Stimulated activated naive B cell treated with anti-CD40 and anti-IgM and Interleukin-4, amounts not matched to agents 10 μg/mL and 1 μg/mL and 100 μg/mL, for 72 hours (primary cell): ENCODE measurements at regions not wholly inside any gene's neighbourhood (a gene's known extent, or its start where the extent isn't known, plus 50 kb on each side); places are given as distances from the start of the nearest gene placed in this dataset.

Experiments
- ATAC-seq, 2 donors: fragments of 150-1000 bp; cut with Tn5 transposase; replicated peaks; 2 replicates each; pipeline ENCODE4 v1.10.0; 2021; ENCODE audit warnings: moderate library complexity in 1 of 2
- DNase-seq: peaks from one replicate; pipeline ENCODE4 v3.0.0; 2021
- H3K27ac Mint-ChIP-seq: one replicate; pipeline ENCODE4 v1.8.0; 2022; ENCODE audit warnings: mild to moderate bottlenecking, mixed read lengths
- H3K27me3 Mint-ChIP-seq, 2 donors: one replicate each; pipeline ENCODE4 v1.8.0; 2022; ENCODE audit warnings: mixed read lengths in 2 of 2
- H3K36me3 Mint-ChIP-seq, 2 donors: one replicate each; pipeline ENCODE4 v1.8.0; 2022; ENCODE audit warnings: mixed read lengths in 2 of 2, mild to moderate bottlenecking in 1 of 2
- H3K4me1 Mint-ChIP-seq, 2 donors: one replicate each; pipeline ENCODE4 v1.8.0; 2022; ENCODE audit warnings: mixed read lengths in 2 of 2, mild to moderate bottlenecking in 1 of 2
- H3K4me3 Mint-ChIP-seq, 2 donors: one replicate each; pipeline ENCODE4 v1.8.0; 2022; ENCODE audit warnings: mild to moderate bottlenecking in 2 of 2, mixed read lengths in 2 of 2, moderate library complexity in 1 of 2
- H3K9me3 Mint-ChIP-seq, 2 donors: one replicate each; pipeline ENCODE4 v1.8.0; 2022; ENCODE audit warnings: mixed read lengths in 2 of 2, mild to moderate bottlenecking in 1 of 2

DNA sequence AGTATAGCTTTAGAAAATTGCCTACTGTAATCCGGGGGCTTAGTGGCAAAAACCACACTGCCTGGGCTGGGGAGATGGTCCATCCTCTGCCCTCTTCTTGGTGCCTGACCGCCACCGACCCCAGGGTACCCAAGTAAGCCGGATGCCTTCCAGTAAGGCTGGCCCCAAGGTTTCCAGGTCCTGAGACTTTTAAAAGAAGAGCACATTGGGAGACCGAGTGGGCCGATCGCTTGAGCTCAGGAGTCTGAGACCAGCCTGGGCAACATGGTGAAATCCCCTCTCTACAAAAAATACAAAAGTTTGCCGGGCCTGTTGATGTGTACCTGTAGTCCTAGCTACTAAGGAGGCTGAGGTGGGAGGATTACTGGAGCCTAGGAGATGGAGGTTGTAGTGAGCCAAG lies 406.7 kb upstream of the IRX4 start:
- Mint-ChIP-seq H3K27ac (no peak overlapping the region), H3K36me3 (no peaks in the 10 kb centered on the region), H3K9me3 (peaks cover 0 to 2% of the 10 kb centered on the region in 2 donors), H3K4me1 (no peaks in the 10 kb centered on the region), H3K4me3 (no peak overlapping the region), H3K27me3 (no peaks in the 10 kb centered on the region)
- no peak for DNase-seq
- no peak for ATAC-seq

DNA sequence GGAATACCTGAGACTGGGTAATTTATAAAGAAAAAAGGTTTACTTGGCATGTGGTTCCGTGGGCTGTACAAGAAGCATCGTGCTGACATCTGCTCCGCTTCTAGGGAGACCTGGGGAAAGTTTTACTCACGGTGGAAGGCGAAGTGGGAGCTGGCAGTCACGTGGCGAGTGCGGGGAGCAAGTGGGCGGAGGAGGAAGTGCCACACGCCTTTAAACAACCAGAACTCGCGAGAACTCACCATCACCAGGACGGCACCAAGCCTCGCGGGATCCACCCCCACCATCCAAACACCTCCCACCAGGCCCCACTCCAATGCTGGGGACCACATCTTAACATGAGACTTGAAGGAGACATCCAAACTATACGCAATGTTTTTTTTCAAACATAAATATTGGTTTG lies 406.2 kb upstream of the IRX4 start:
- ATAC-seq = no peak
- no peaks in the 10 kb centered on the region for H3K36me3 Mint-ChIP-seq
- no peak for DNase-seq
- no peaks in the 10 kb centered on the region for H3K27me3 Mint-ChIP-seq
- H3K27ac Mint-ChIP-seq = no peak overlapping the region
- H3K4me1 Mint-ChIP-seq = no peaks in the 10 kb centered on the region
- H3K9me3 Mint-ChIP-seq = peaks cover 0 to 2% of the 10 kb centered on the region in 2 donors
- H3K4me3 Mint-ChIP-seq = no peak overlapping the region

DNA sequence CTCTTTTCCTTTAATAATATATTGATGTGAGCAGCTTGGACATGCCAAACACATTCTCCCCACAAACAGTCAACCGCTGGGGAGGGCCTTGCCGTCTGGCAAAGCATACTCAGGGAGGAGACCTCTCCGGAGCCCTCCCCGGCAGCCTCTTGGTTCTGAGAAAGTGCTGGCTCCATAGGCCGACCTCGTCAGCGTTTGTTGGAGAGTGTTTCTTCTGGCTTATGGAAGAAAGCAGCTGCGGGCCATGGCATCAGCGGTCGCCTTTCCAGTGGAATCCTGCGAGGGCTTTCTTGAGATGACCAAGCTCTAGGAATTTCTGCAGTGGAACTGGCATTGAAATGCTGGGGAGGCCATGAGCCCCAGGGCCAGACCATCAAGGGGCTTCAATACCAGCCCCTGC lies 405.7 kb upstream of the IRX4 start:
- H3K4me1 Mint-ChIP-seq = no peaks in the 10 kb centered on the region
- no peak overlapping the region for H3K4me3 Mint-ChIP-seq
- H3K9me3 Mint-ChIP-seq = peaks cover 0 to 2% of the 10 kb centered on the region in 2 donors
- H3K36me3 Mint-ChIP-seq = no peaks in the 10 kb centered on the region
- DNase-seq (no peak), ATAC-seq (no peak)
- H3K27ac Mint-ChIP-seq = no peak overlapping the region
- H3K27me3 Mint-ChIP-seq = no peaks in the 10 kb centered on the region

DNA sequence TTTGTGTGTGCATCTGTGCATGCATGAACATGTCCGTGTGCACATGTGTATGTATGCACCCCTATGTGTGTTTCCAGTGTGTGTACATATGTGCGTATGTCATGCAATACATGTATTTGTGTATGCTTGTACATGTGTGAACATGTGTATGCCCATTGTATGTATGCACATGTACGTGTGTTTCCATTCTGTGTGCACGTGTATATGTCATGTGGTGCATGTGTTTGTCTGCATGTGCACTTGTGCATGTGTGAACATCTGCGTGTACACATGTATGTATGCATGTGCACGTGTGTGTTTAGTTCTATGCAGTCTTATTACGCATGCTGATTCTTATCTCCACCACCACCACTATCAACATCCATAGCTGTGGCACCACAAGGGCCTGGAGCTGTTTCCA lies 403.5 kb upstream of the IRX4 start:
- Mint-ChIP-seq H3K9me3 (peaks cover 0 to 2% of the 10 kb centered on the region in 2 donors), H3K4me1 (no peaks in the 10 kb centered on the region), H3K36me3 (no peaks in the 10 kb centered on the region), H3K27ac (no peak overlapping the region), H3K4me3 (no peak overlapping the region), H3K27me3 (no peaks in the 10 kb centered on the region)
- no peak for ATAC-seq
- DNase-seq = no peak

DNA sequence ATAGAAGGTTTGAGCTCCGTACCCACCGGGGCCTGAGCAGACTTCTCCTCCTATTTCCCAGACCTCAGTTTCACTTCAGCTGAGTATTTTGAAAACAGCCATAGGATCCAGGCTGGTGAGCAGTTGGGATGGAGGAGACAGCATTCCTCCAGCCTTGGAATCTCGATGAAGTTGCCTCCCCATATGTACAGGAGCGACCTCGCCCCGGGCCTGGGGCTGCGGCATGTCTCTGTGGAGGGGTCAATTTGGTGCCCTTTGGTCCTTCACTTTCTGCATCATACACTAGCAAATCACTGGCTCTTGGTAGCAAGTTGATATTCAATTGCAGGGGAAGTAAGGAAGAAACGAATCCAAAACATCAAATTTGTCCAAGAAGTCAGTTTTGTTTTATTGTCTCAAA lies 402.0 kb upstream of the IRX4 start:
- no peak overlapping the region for H3K4me3 Mint-ChIP-seq
- no peak overlapping the region for H3K27ac Mint-ChIP-seq
- H3K4me1 Mint-ChIP-seq = no peaks in the 10 kb centered on the region
- no peak for ATAC-seq
- DNase-seq = no peak
- peaks cover 6 to 7% of the 10 kb centered on the region in 2 donors for H3K9me3 Mint-ChIP-seq
- H3K36me3 Mint-ChIP-seq = no peaks in the 10 kb centered on the region
- no peaks in the 10 kb centered on the region for H3K27me3 Mint-ChIP-seq

DNA sequence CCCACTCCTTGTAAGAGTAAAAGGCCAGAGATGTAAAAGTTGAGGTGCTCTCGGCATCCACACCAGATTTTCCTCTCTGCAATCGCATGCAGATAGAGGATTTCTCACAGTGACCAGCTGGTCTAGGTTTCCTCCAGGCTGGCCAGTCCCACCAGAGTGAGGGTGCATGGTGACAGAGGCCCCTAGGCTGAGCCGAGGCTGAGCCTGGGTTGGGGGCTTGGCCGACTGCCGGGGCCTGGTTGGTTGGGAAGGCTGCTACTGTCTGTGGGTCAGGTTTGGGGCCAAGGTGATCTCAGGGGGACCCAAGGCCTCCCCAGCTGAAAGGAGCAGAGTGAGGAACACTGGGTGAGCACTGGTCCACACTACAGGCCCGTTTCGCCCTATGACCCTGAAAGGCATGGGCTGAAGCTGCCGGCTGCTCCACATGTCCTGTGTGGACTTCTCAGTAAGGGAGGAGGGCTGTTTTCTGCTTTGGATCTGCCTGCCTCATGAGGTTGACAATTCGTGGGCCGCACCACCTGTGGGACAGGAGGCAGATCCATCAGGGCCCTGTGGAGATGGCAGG lies 400.8 kb upstream of the IRX4 start:
- DNase-seq = no peak
- Mint-ChIP-seq H3K4me1 (no peaks in the 10 kb centered on the region), H3K4me3 (no peak overlapping the region), H3K27ac (no peak overlapping the region), H3K9me3 (peaks cover 6 to 7% of the 10 kb centered on the region in 2 donors), H3K27me3 (no peaks in the 10 kb centered on the region), H3K36me3 (no peaks in the 10 kb centered on the region)
- no peak for ATAC-seq

DNA sequence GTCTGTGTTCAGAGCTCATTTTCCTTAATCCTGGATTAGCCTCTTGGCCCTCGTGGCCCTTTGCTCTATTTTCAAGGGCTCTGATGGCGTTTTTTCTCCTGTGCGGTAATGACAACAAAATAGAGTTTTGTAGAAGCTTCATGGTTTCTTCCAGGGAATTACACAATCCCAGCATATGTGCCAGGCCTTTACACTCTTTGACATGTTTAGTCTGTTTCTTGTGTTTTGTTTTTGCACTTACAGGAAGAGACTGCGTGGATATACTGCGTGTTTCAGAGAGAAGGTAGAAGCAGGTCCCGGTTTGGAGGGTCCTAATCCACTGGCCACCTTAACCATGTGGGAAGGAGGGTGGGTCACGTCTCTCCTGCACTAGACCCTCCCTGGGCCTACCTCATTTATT lies 400.2 kb upstream of the IRX4 start:
- no peaks in the 10 kb centered on the region for H3K27me3 Mint-ChIP-seq
- H3K4me3 Mint-ChIP-seq = no peak overlapping the region
- no peaks in the 10 kb centered on the region for H3K4me1 Mint-ChIP-seq
- H3K27ac Mint-ChIP-seq = no peak overlapping the region
- ATAC-seq (no peak), DNase-seq (no peak)
- H3K36me3 Mint-ChIP-seq = no peaks in the 10 kb centered on the region
- H3K9me3 Mint-ChIP-seq = peaks cover 6 to 7% of the 10 kb centered on the region in 2 donors

DNA sequence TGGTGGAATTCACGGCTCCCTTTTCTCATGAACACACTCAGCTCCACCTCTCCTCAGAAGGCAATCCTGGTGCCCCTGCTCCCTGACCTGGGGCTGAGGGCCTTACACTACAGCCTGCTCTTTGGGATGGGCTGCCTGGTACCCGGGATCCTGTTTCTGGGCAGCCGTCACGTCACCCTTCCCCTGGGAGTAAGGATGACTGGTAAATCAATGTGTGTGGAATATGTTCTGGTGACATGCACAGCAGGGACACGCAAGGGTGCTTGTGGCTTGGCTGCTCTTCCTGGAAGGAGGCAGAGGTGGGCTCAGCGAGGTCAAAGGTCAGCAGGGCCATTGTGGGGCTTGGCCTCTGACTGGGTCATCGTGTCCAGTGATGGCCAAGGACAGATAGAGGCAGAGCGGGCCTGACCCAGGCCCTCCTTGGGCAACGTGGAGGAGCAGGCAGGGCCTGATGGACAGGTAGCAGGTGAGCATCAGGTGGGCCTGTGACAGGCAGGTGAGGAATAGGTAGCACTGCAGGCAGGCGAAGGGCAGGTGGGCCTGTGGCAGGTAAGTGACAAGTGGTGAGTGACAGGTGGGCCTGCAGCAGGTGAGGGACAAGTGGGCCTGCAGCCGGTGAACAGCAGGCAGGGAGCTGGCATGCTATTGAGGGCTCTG lies 399.4 kb upstream of the IRX4 start:
- Mint-ChIP-seq H3K9me3 (peaks cover 6 to 7% of the 10 kb centered on the region in 2 donors), H3K4me1 (no peaks in the 10 kb centered on the region), H3K36me3 (no peaks in the 10 kb centered on the region), H3K27me3 (no peaks in the 10 kb centered on the region), H3K4me3 (no peak overlapping the region), H3K27ac (no peak overlapping the region)
- no peak for ATAC-seq
- no peak for DNase-seq

DNA sequence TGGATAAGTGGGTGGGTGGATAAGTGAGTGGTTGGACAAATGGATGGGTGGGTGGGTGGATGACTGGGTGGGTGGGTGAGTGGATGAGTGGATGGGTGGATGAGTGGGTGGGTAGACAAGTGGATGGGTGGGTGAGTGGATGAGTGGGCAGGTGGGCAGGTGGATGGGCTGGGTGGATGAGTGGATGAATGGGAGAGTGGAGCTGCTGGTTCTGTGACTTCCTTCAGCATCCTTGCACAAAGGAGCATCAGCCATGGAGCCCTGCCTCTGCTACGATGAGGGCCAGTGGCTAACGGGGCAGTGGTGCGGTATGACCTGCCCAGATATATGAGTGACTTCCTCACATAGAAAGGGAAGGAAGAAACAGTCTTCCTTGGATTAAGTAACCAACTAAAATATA lies 398.7 kb upstream of the IRX4 start:
- no peaks in the 10 kb centered on the region for H3K27me3 Mint-ChIP-seq
- no peaks in the 10 kb centered on the region for H3K4me1 Mint-ChIP-seq
- ATAC-seq (no peak), DNase-seq (no peak)
- no peak overlapping the region for H3K27ac Mint-ChIP-seq
- H3K36me3 Mint-ChIP-seq = no peaks in the 10 kb centered on the region
- no peak overlapping the region for H3K4me3 Mint-ChIP-seq
- peaks cover 5 to 6% of the 10 kb centered on the region in 2 donors for H3K9me3 Mint-ChIP-seq

DNA sequence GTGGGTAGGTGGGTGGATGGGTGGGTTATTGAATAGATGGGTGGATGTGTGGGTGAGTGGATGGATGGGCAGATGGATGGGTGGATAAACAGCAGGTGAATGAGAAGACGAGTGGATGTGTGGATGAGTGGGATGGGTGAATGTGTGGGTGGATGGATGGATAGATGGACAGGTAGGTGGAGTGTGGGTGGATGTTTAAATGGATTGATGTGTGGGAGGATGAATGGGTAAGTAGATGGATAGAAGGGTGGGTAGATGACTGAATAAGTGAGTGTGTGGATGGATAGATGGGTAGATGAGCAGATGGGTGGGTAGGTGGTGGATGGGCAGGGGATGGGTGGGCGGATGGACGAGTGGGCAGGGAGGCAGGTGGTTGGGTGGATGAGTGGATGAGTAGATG lies 397.6 kb upstream of the IRX4 start:
- ATAC-seq = no peak
- no peaks in the 10 kb centered on the region for H3K36me3 Mint-ChIP-seq
- H3K4me3 Mint-ChIP-seq = no peak overlapping the region
- H3K9me3 Mint-ChIP-seq = peaks cover 5 to 6% of the 10 kb centered on the region in 2 donors
- H3K4me1 Mint-ChIP-seq = no peaks in the 10 kb centered on the region
- no peaks in the 10 kb centered on the region for H3K27me3 Mint-ChIP-seq
- no peak for DNase-seq
- H3K27ac Mint-ChIP-seq = no peak overlapping the region

DNA sequence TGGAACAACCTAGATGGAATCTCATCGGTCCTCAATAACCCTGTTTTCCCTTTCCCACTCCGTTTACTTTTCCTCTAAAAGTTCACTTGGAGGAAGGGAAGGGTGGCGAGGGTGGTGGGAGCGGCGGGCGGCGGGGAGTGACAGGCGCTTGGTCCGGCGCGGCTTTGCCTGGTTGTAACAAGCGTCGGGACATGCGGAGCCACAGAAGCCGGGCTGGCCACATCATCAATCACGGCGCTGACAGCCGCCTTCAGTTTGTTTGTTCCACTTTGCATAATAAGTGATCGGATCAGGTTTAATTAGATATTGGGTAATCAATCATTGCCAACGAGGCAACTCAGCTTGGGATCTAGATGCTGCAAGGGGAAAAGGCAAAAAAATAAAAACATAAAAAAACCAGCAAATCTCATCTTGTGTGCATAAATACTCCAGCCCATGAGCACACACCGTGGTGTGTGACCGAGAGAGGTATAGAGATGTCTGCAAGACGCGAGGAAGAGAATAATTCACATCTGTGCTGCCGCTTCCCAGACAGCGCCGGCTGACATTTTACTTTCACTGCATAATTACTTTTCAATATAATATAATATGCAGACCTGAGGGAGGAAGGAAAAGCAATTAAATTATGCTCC lies 396.2 kb upstream of the IRX4 start:
- Mint-ChIP-seq H3K27ac (no peak overlapping the region), H3K9me3 (peaks cover 5 to 6% of the 10 kb centered on the region in 2 donors), H3K4me3 (no peak overlapping the region), H3K4me1 (no peaks in the 10 kb centered on the region), H3K36me3 (no peaks in the 10 kb centered on the region), H3K27me3 (peaks cover 0 to 5% of the 10 kb centered on the region in 2 donors)
- DNase-seq = no peak
- ATAC-seq = no peak

DNA sequence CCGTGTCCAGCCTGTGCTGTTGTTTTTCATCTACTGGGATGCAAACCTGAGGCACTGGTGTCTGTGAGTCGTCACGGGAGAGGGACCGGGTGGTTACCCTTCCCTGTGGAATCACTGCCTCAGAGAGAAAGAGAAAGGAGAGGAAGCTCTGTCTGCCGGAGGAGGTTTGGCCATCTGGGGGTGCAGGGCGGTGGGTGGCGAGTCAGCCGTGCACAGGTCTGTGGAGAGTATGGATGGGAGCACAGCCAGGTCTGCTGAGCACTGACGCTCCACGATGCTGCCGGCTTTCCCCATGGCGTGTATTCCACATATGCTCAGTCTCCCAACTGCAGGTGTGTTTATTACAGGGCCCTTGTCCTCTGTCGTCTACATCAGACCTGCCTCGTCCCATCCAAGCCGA lies 395.2 kb upstream of the IRX4 start:
- DNase-seq (no peak), ATAC-seq (no peak)
- no peaks in the 10 kb centered on the region for H3K4me1 Mint-ChIP-seq
- H3K36me3 Mint-ChIP-seq = no peaks in the 10 kb centered on the region
- peaks cover 5 to 6% of the 10 kb centered on the region in 2 donors for H3K9me3 Mint-ChIP-seq
- no peak overlapping the region for H3K27ac Mint-ChIP-seq
- peaks cover 0 to 5% of the 10 kb centered on the region in 2 donors for H3K27me3 Mint-ChIP-seq
- no peak overlapping the region for H3K4me3 Mint-ChIP-seq

DNA sequence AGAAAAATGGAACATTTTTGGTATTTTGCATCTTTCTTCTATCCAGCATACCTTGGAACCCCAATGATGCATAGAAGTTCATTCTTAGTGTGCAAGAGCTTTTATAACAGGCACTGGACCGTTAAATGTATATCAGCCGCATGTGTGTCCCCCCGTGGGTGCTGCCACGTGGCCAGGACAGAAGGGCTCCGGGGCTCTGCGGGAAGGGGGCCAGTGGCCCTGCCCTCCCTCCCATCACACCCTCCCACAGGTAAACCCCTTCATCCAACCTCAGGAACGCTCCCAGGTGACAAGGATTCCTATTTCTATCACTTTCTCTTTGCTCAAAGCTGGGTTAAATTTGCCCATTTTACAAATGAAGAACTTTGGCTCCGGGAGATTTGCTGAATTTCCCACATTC lies 393.4 kb upstream of the IRX4 start:
- no peaks in the 10 kb centered on the region for H3K36me3 Mint-ChIP-seq
- DNase-seq = no peak
- peaks cover 6 to 7% of the 10 kb centered on the region in 2 donors for H3K9me3 Mint-ChIP-seq
- ATAC-seq = no peak
- no peaks in the 10 kb centered on the region for H3K4me1 Mint-ChIP-seq
- H3K27ac Mint-ChIP-seq = no peak overlapping the region
- peaks cover 0 to 5% of the 10 kb centered on the region in 2 donors for H3K27me3 Mint-ChIP-seq
- H3K4me3 Mint-ChIP-seq = no peak overlapping the region

DNA sequence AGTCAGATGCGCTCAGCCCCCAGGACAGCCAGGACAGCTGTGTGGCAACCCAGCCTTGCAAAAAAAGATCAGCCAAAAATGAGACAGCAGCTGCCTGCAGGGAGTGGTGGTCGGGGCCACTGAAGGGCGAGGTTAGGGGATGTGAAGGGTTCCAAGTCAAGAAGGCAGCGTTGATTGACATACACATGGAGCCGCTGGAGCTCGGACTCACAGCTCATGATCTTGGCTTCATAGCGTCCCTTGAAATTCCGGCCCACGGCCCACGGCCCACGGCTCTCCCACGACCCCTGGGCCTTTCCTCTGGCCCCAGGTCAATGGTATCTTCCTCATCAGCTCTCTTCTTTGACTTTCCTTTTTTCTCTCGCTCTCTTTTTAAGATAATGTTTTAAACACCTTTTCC lies 390.0 kb upstream of the IRX4 start:
- Mint-ChIP-seq H3K9me3 (peaks cover 0 to 9% of the 10 kb centered on the region in 2 donors), H3K36me3 (no peaks in the 10 kb centered on the region), H3K27me3 (peaks cover 5 to 6% of the 10 kb centered on the region in 2 donors), H3K4me3 (no peak overlapping the region), H3K4me1 (no peaks in the 10 kb centered on the region), H3K27ac (no peak overlapping the region)
- DNase-seq (no peak), ATAC-seq (no peak)

DNA sequence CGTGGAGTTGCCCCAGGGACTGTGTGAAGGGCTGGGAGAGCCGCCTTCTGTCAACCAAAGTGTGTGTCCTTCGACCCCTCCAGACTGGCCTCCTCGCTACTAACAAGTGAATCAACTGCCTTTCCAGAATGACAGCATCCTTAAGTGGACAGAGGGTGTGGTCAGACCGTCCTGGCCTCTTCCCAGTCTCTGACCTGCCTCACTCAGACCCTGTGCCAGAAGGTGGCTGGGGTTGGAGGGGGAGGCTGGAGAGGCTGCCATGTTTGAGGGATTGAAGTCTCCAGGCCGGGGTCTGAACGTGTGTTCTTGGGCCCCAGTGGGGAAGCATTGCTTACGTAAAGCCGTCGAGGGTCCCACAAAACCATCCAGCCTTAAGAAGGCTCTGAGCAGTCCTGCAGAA lies 389.3 kb upstream of the IRX4 start:
- DNase-seq = no peak
- no peak for ATAC-seq
- peaks cover 0 to 9% of the 10 kb centered on the region in 2 donors for H3K9me3 Mint-ChIP-seq

More for the DNA sequence above, 389.3 kb upstream of the IRX4 start:
- H3K27ac Mint-ChIP-seq = no peak overlapping the region
- no peak overlapping the region for H3K4me3 Mint-ChIP-seq
- H3K4me1 Mint-ChIP-seq = no peaks in the 10 kb centered on the region
- no peaks in the 10 kb centered on the region for H3K36me3 Mint-ChIP-seq
- H3K27me3 Mint-ChIP-seq = peaks cover 5 to 6% of the 10 kb centered on the region in 2 donors
